Neural crest cell (in vitro differentiated cells): ENCODE measurements at regions not wholly inside any gene's neighbourhood (a gene's known extent, or its start where the extent isn't known, plus 50 kb on each side); places are given as distances from the start of the nearest gene placed in this dataset.

Experiments
- DNase-seq: peaks from one replicate; pipeline ENCODE4 v3.0.0; 2021; ENCODE audit warnings: low read depth, mixed read lengths, low spot score
- H3K27ac Mint-ChIP-seq: one replicate; pipeline ENCODE4 v1.8.0; 2021; ENCODE audit warnings: mild to moderate bottlenecking, mixed read lengths; ENCODE audit not compliant: unreplicated experiment
- H3K27me3 Mint-ChIP-seq: 2 replicates; pipeline ENCODE4 v1.8.0; 2021; ENCODE audit warnings: low read depth, mild to moderate bottlenecking, mixed read lengths
- H3K36me3 Mint-ChIP-seq: 2 replicates; pipeline ENCODE4 v1.8.0; 2021; ENCODE audit warnings: low read depth, mild to moderate bottlenecking, mixed read lengths
- H3K4me1 Mint-ChIP-seq: 2 replicates; pipeline ENCODE4 v1.8.0; 2021; ENCODE audit warnings: mixed read lengths
- H3K4me3 Mint-ChIP-seq: one replicate; pipeline ENCODE4 v1.8.0; 2021; ENCODE audit warnings: mild to moderate bottlenecking, mixed read lengths
- H3K9me3 Mint-ChIP-seq: 2 replicates; pipeline ENCODE4 v1.8.0; 2021; ENCODE audit warnings: mixed read lengths
- CTCF ChIP-seq: fragments of 200-600 bp; sonication (generic); conservative IDR thresholded peaks from 2 replicates; pipeline ENCODE4 v1.5.0; 2021; ENCODE audit warnings: antibody characterized with exemption, mild to moderate bottlenecking

GRCh38 chr12:46892034-46892705 is 66.4 kb upstream of the SLC38A4 start:
- TF ChIP-seq CTCF = no peak
- Mint-ChIP-seq H3K27ac (no peak overlapping the region), H3K36me3 (no peaks in the 10 kb centered on the region), H3K27me3 (peaks cover 10% of the 10 kb centered on the region), H3K4me3 (no peak overlapping the region), H3K4me1 (no peaks in the 10 kb centered on the region), H3K9me3 (no peaks in the 10 kb centered on the region)
- DNase-seq = no peak

- no peaks in the 10 kb centered on the region for H3K9me3 Mint-ChIP-seq
- no peaks in the 10 kb centered on the region for H3K4me1 Mint-ChIP-seq
- H3K27ac Mint-ChIP-seq = no peak overlapping the region
- no peaks in the 10 kb centered on the region for H3K36me3 Mint-ChIP-seq
- TF ChIP-seq CTCF = no peak
- H3K4me3 Mint-ChIP-seq = no peak overlapping the region
- DNase-seq = no peak
- peaks cover 8% of the 10 kb centered on the region for H3K27me3 Mint-ChIP-seq
Observed at GRCh38 chr12:46892887-46893286, 67.1 kb upstream of the SLC38A4 start.

- TF ChIP-seq CTCF = no peak
- no peaks in the 10 kb centered on the region for H3K9me3 Mint-ChIP-seq
- no peak for DNase-seq
- no peaks in the 10 kb centered on the region for H3K4me1 Mint-ChIP-seq
- no peak overlapping the region for H3K4me3 Mint-ChIP-seq
- no peak overlapping the region for H3K27ac Mint-ChIP-seq
- H3K27me3 Mint-ChIP-seq = peaks cover 5% of the 10 kb centered on the region
- H3K36me3 Mint-ChIP-seq = no peaks in the 10 kb centered on the region
Observed at GRCh38 chr12:46893434-46893833, 67.6 kb upstream of the SLC38A4 start.

- TF ChIP-seq CTCF = no peak
Observed at GRCh38 chr12:46895726-46896125, 69.9 kb upstream of the SLC38A4 start.

GRCh38 chr12:46896680-46897079 is 70.9 kb upstream of the SLC38A4 start:
- no peaks in the 10 kb centered on the region for H3K9me3 Mint-ChIP-seq
- H3K4me3 Mint-ChIP-seq = no peak overlapping the region
- H3K4me1 Mint-ChIP-seq = no peaks in the 10 kb centered on the region
- H3K36me3 Mint-ChIP-seq = no peaks in the 10 kb centered on the region
- no peak for TF ChIP-seq CTCF
- peaks cover 5% of the 10 kb centered on the region for H3K27me3 Mint-ChIP-seq
- H3K27ac Mint-ChIP-seq = no peak overlapping the region
- no peak for DNase-seq

More at GRCh38 chr12:46895726-46896125, 69.9 kb upstream of the SLC38A4 start:
- H3K9me3 Mint-ChIP-seq = no peaks in the 10 kb centered on the region
- no peak overlapping the region for H3K4me3 Mint-ChIP-seq
- peaks cover 5% of the 10 kb centered on the region for H3K27me3 Mint-ChIP-seq
- H3K4me1 Mint-ChIP-seq = no peaks in the 10 kb centered on the region
- no peaks in the 10 kb centered on the region for H3K36me3 Mint-ChIP-seq
- H3K27ac Mint-ChIP-seq = no peak overlapping the region
- DNase-seq = no peak
